EL (cell line): ENCODE measurements at regions not wholly inside any gene's neighbourhood (a gene's known extent, or its start where the extent isn't known, plus 50 kb on each side); places are given as distances from the start of the nearest gene placed in this dataset.
"Not testable (repeated sequence)": the region's sequence is repeated elsewhere in the genome, so short reads cannot be mapped to it uniquely, and the experiment has no call there.

Experiments used
- DNase-seq: peaks from one replicate; pipeline ENCODE4 v3.0.0-alpha.2; 2016

DNA sequence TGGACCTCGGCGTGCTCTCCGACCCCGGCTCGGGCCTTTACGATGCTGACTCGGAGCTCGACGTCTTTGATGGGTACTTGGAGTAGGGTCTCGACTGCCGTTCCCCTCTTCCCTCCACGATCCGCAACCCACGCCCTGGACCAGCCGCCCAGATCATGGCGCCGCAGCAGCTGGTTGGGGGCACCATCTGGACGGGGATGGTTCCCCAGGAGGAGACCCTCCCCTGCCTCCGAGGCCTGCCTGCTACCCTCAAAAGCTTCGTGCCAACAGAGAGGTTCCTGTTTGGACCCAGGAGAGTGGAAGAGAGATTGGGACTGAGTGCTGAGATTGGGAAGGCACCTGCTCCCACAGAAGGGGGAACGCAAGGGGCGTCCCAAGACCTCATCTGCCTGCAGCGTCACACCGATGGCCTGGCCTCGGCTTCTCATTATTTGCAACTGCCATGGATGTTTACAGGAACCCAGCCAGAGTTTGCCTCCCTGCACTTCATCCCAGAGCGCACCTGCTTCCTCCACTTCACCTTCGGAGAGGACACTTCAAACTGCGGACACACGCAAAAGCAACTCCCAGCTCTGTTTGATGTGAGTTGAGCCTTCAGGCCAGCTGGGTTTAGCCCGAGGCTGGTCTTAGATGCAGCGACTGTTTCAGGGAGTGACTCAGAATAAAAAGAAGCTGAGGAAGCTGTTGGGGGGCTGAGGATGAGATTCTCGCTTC, 58.9 kb downstream of the GOLGA6L7 start:
- not testable (repeated sequence) for DNase-seq

DNA sequence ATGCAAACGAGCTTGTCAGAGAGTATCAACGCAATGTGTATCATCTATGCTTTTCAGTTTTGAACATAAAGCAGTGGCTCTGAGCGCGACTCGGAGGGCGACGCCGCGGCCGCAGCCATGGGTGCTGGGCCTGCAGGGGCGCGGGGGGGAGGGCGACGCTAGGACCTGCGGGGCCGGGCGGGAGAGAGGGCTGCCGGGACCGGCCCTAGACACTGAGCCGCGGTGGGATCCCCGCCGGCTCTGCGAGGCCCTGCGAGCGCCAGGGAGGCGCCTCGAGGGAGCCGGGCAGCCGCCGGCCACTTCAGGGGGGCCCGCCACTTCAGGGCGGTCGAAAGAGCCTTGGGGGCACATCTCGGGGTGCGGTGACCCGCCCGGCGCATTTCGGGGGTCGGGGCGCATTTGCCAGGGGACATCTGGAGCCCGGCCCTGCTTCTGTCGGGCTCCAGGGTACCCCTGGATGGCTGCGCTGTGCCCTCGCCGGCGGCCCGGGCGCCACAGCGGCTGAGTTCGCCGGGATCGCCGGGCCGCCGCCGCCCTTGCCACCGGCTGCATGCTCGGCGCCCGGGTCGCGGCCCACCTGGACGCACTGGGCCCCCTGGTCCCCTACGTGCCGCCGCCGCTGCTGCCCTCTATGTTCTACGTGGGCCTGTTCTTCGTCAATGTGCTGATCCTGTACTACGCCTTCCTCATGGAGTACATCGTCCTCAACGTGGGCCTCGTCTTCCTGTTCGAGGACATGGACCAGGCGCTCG, 59.6 kb downstream of the GOLGA6L7 start:
- not testable (repeated sequence) for DNase-seq

DNA sequence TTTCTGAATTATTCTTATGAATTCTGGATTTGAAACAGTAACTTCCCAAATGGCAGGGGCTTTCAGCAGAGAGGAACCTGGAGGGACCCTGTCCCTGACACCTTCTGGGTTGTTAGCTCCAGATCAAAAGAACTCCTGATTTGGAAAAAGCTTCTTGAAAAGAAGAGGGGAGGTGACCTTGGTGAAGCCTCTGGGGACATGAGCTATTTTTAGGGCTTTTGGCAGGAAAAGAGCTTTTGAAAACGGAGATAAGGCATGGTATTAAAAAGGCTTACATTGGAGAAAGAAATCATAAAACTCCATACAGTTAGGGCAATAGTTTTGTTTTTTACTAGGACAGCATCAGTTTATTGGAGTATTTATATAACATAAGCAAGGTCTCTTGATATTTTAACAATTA, 60.3 kb downstream of the GOLGA6L7 start:
- DNase-seq, result not testable (repeated sequence)

DNA sequence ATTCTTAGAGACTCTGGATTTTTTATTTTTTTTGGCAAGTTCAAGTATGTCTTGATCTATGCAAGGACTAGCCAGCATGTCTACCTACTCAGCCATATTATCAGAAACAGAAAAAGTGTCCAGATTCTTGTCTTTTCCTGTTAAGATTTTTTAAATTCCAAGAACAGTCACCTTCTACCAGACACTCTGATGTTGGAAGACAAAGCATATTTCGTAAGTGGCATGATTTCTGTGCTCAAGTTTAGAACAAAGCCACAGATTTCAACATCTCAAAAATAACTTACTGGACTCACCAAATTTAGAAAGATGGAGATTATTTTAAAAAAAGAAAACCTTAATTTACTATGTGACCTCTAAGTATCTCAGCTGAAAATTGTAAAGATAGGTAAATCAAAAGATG, 61.9 kb downstream of the GOLGA6L7 start:
- DNase-seq, result peak; percentile 1

DNA sequence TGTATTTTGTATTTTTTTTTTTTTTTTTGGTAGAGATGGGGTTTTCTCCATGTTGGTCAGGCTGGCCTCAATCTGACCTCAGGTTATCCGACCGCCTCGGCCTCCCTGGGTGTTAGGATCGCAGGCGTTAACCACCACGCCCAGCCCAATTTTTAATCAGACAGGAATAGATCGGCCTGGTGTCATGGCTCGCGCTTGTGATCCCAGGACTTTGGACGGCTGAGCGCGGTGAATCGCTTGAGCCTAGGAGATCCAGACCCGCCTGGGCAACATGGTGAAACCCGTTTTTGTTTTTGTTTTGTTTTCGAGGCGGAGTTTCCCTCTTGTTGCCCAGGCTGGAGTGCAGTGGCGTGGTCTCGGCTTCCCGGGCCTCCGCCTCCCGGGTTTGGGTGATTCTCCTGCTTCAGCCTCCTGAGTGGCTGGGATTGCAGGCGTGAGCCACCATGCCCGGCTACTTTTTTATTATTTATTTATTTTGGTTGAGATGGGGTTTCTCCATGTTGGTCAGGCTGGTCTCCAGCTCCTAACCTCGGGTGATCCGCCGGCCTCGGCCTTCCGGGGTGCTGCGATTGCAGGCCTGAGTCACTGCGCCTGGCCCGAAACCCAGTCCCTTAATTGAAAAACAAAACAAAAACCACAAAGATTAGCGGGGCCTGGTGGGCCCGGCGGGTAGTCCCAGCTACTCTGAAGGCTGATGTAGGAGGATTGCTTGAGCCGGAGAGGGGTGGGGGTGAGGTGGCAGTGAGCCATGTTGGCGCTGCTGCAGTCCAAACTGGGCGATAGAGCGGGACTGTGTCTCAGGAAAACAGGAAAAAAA, 63.9 kb downstream of the GOLGA6L7 start:
- DNase-seq, result not testable (repeated sequence)

DNA sequence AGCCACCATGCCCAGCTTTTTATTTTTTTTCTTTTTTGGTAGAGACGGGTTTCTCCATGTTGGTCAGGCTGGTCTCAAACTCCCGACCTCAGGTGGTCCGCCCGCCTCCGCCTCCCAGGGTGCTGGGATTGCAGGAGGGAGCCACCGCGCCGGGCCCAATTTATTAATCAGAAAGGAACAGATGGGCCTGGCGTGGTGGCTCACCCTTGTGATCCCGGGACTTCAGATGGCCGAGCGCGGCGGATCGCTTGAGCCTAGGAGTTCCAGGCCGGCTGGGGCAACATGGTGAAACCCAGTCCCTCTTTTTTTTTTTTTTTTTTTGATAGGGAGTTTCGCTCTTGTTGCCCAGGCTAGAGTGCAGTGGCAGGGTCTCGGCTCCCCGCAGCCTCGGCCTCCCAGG, 64.6 kb downstream of the GOLGA6L7 start:
- no peak for DNase-seq

DNA sequence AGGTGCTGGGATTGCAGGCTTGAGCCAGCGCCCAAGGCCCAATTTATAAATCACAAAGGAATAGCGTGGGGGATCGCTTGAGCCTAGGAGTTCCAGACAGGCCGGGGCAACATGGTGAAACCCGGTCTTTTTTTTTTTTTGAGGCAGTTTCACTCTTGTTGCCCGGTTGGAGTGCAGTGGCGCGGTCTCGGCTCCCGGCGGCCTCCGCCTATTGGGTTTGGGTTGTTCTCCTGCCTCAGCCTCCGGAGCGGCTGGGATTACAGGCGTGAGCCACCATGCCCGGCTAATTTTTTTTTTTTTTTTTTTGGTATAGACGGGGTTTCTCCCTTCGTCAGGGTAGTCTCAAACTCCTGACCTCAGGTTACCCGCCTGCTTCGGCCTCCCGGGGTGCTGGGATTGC, 65.0 kb downstream of the GOLGA6L7 start:
- no peak for DNase-seq

DNA sequence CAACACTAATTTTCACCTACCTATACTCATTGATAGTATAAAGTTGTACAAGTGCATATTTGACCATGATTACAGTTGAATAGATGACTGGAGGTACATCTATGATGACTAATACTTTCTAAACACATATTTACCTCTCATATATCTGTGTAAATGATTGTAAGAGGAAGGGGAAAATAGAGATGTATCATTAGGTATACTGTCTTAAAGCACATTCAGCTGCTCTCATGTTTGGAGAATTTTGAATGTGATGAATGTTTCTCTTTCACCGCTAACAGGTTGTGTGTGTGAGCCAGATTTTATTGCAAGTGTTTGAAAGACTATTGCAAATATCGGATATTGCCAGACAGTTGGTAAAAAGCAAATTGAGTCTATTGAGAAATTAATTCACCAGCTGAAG, 66.2 kb upstream of the GOLGA8M start:
- DNase-seq, result not testable (repeated sequence)

DNA sequence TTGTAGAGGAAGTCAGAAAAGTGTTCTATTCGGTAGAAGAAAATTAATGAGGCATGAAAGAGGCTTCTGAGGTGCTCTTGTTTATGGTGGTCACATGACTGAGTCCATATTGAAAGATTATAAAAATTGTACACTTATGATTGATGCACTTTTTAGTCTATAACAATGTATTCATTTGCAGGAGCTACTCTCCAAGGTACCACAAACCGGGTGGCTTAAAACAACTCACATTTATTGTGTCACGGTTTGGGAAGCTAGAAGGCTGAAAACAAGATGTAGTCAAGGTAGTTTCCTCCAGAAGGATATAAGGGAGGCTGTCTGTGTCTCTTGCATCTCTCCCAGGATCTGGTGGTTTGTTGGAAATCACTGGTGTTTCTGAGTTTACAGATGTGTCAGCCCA, 60.6 kb upstream of the GOLGA8M start:
- not testable (repeated sequence) for DNase-seq
